Left lung (tissue), 4 donors: ENCODE measurements at regions not wholly inside any gene's neighbourhood (a gene's known extent, or its start where the extent isn't known, plus 50 kb on each side); places are given as distances from the start of the nearest gene placed in this dataset.
"Not testable (repeated sequence)": the region's sequence is repeated elsewhere in the genome, so short reads cannot be mapped to it uniquely, and the experiment has no call there.

Experiments used
- ATAC-seq: fragments of 200-7000 bp; cut with Tn5 transposase; one replicate; pipeline ENCODE4 v1.9.1; 2020; ENCODE audit warnings: moderate library complexity
- DNase-seq, 4 donors: peaks; one replicate each; pipeline ENCODE4 v3.0.0-alpha.2; 2013 to 2020
- H3K27ac ChIP-seq, 2 donors: fragments of 200-600 bp; sonication (generic) in 1 of 2; one replicate each; pipeline versions ENCODE4 v1.5.0 to v1.8.0; 2020 to 2021
- H3K27me3 ChIP-seq, 2 donors: fragments of 200-600 bp; sonication (generic) in 1 of 2; one replicate each; pipeline versions ENCODE4 v1.5.0 to v1.8.0; 2020 to 2021
- H3K36me3 ChIP-seq, 2 donors: fragments of 200-600 bp; sonication (generic) in 1 of 2; one replicate each; pipeline versions ENCODE4 v1.5.0 to v1.8.0; 2020 to 2021
- H3K4me1 ChIP-seq, 2 donors: fragments of 200-600 bp; one replicate each; pipeline ENCODE4 v1.8.0; 2021
- H3K4me3 ChIP-seq, 2 donors: fragments of 200-600 bp; sonication (generic) in 1 of 2; one replicate each; pipeline versions ENCODE4 v1.5.0 to v1.8.0; 2020 to 2021; ENCODE audit warnings: mild to moderate bottlenecking in 1 of 2
- H3K9me3 ChIP-seq, 2 donors: fragments of 200-600 bp; sonication (generic) in 1 of 2; one replicate each; pipeline versions ENCODE4 v1.5.0 to v1.8.0; 2020 to 2021
- intact Hi-C, 2 donors: fragments of 100-400 bp; cut with DNase I; formaldehyde crosslinking; loops; one replicate each; pipeline versions ENCODE4 v1.11.2 to v1.14.2; 2022
- TF ChIP-seq, protein P1 (sequence below), 2 donors: fragments of 200-600 bp; sonication (generic) in 1 of 2; IDR thresholded peaks; one replicate each; pipeline versions ENCODE4 v1.5.0 to v1.8.0; 2021; ENCODE audit warnings: antibody characterized with exemption in 2 of 2
- donor health status: DM: no; HTN: yes; CAD: no.
- donor health status: DM: no; HTN: no; CAD: no.

DNA sequence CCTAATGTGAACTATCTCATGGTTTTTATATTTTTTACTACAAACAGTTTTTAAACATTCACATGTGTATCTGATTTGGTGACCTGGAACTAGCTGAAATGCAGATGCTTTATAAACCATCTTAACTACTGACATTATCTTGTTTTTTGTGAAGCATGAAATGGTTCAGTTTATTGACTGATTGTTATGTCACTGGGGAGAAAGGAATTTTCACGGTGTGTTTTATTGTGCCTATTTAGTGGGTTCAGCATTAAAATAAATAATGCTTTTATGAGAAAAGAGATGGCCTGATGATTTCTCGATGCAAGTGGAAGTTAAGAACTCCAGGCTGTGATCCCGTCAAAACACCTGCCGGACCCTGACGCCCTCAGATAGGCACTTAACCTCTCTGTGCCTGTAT lies 79.9 kb upstream of the KIF26B start:
- peaks cover 0 to 10% of the 10 kb centered on the region in 2 donors for H3K9me3 ChIP-seq
- intact Hi-C loops, result no loop called here
- no peak overlapping the region for H3K4me3 ChIP-seq
- TF ChIP-seq, protein P1, sequence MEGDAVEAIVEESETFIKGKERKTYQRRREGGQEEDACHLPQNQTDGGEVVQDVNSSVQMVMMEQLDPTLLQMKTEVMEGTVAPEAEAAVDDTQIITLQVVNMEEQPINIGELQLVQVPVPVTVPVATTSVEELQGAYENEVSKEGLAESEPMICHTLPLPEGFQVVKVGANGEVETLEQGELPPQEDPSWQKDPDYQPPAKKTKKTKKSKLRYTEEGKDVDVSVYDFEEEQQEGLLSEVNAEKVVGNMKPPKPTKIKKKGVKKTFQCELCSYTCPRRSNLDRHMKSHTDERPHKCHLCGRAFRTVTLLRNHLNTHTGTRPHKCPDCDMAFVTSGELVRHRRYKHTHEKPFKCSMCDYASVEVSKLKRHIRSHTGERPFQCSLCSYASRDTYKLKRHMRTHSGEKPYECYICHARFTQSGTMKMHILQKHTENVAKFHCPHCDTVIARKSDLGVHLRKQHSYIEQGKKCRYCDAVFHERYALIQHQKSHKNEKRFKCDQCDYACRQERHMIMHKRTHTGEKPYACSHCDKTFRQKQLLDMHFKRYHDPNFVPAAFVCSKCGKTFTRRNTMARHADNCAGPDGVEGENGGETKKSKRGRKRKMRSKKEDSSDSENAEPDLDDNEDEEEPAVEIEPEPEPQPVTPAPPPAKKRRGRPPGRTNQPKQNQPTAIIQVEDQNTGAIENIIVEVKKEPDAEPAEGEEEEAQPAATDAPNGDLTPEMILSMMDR (IDR thresholded peaks at IDR 0.05), result no peak
- no peaks in the 10 kb centered on the region for H3K36me3 ChIP-seq
- ATAC-seq (no peak), DNase-seq (no peak)
- H3K27ac ChIP-seq, result no peak overlapping the region
- no peaks in the 10 kb centered on the region for H3K4me1 ChIP-seq
- no peaks in the 10 kb centered on the region for H3K27me3 ChIP-seq

DNA sequence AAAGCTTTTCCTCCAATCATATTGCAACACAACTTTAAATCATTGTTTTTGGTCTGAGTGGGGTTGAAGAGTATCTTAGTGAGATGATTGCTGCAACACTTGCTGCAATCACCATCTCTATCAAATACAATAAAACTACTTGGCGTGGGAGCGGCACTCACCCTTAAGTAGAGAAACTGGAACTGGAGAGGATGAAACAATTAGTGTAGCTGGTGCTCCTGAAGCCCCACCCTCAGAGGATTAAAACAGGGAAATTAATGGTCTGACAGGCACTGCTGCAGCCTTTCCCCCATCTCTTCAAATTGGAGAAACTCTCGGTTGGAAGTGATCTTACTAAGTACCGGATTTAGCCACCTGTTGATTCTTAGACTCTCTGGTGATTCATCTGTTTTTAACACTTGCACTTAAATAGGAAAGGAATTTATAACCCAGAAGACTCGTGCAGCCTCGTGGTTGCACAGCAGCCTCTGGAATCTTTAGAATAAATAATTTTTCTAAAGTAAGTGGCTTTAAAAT lies 80.5 kb upstream of the KIF26B start:
- peak; percentile 83 for ATAC-seq
- TF ChIP-seq, protein P1 (IDR thresholded peaks at IDR 0.05), result no peak
- Histone ChIP-seq H3K9me3 (peaks cover 0 to 10% of the 10 kb centered on the region in 2 donors), H3K27ac (no peak overlapping the region), H3K4me3 (no peak overlapping the region), H3K4me1 (no peaks in the 10 kb centered on the region), H3K27me3 (no peaks in the 10 kb centered on the region), H3K36me3 (no peaks in the 10 kb centered on the region)
- intact Hi-C loops, result no loop called here
- no peak for DNase-seq

DNA sequence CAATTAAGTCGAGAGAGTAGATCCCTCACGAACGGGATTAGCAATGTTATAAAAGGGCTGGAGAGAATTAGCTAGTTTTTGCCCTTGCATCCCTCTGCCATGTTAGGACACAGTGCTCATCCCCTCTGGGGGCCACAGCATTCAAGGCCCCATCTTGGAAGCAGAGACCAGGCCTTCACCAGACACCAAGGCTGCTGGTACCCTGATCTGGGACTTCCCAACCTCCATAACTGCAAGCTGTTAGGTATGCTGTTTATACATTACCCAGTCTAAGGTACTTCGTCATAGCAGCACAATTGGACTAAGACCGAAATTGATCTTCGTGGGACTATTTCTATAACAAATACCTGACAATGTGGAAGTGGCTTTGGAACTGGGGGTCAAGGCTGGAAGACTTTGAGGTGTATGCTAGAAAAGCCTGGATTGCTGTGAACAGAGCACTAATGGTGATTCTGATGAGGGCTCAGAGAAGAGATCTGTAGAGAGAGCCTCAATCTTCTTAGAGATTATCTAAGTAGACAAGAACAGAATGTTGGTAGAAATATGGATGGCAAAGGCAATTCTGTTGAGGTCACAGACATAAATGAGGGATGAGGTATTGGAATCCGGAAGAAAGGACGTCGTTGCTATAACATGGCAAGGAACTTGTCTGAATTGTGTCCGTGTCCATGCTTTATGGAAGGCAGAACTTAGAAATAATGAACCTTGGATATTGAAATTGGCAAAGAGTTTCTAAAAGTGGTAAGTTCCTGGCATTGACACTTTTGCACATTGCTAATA lies 83.8 kb upstream of the KIF26B start:
- no peaks in the 10 kb centered on the region for H3K4me1 ChIP-seq
- H3K27me3 ChIP-seq, result no peaks in the 10 kb centered on the region
- no peaks in the 10 kb centered on the region for H3K36me3 ChIP-seq
- H3K9me3 ChIP-seq, result peaks cover 0 to 10% of the 10 kb centered on the region in 2 donors
- ATAC-seq (no peak), DNase-seq (no peak)
- TF ChIP-seq, protein P1 (IDR thresholded peaks at IDR 0.05), result no peak
- H3K27ac ChIP-seq, result no peak overlapping the region
- intact Hi-C loops, result no loop called here
- H3K4me3 ChIP-seq, result no peak overlapping the region

- DNase-seq, result no peak
- TF ChIP-seq, protein P1 (IDR thresholded peaks at IDR 0.05), result no peak
- intact Hi-C loops, result no loop called here
These were observed 87.5 kb upstream of the KIF26B start for GRCh38 chr1:245067257-245067656.

GRCh38 chr1:245062741-245063305 lies 92.0 kb upstream of the KIF26B start:
- H3K36me3 ChIP-seq, result no peaks in the 10 kb centered on the region
- no peaks in the 10 kb centered on the region for H3K27me3 ChIP-seq
- DNase-seq (no peak), ATAC-seq (no peak)
- no peaks in the 10 kb centered on the region for H3K4me1 ChIP-seq
- H3K9me3 ChIP-seq, result no peaks in the 10 kb centered on the region
- H3K4me3 ChIP-seq, result no peak overlapping the region
- intact Hi-C loops, result no loop called here
- TF ChIP-seq, protein P1 (IDR thresholded peaks at IDR 0.05), result no peak
- H3K27ac ChIP-seq, result no peak overlapping the region

More at GRCh38 chr1:245067257-245067656, 87.5 kb upstream of the KIF26B start:
- Histone ChIP-seq H3K27ac (no peak overlapping the region), H3K4me1 (no peaks in the 10 kb centered on the region), H3K4me3 (no peak overlapping the region), H3K9me3 (peaks cover 0 to 2% of the 10 kb centered on the region in 2 donors), H3K36me3 (no peaks in the 10 kb centered on the region), H3K27me3 (no peaks in the 10 kb centered on the region)
- no peak for ATAC-seq

- ATAC-seq, H3K4me1 ChIP-seq, H3K9me3 ChIP-seq, H3K36me3 ChIP-seq, H3K27me3 ChIP-seq, H3K27ac ChIP-seq, DNase-seq, intact Hi-C loops, H3K4me3 ChIP-seq: not testable (repeated sequence)
These were observed 93.0 kb upstream of the KIF26B start for GRCh38 chr1:245061808-245062207.
